ENCODE measurements at regions not wholly inside any gene's neighbourhood (a gene's known extent, or its start where the extent isn't known, plus 50 kb on each side); places are given as distances from the start of the nearest gene placed in this dataset.

GRCh38 chr7:12961910-12962480 lies 274.6 kb downstream of the ARL4A start:
- TF ChIP-seq CTCF (IDR thresholded peaks at IDR 0.05) (no peak), POLR2A (IDR thresholded peaks at IDR 0.05) (no peak)

Data from heart left ventricle (tissue), 13 donors.